Progenitor cell of endocrine pancreas (in vitro differentiated cells): ENCODE measurements at regions not wholly inside any gene's neighbourhood (a gene's known extent, or its start where the extent isn't known, plus 50 kb on each side); places are given as distances from the start of the nearest gene placed in this dataset.

ENCODE experiments used
- DNase-seq: peaks from one replicate; pipeline ENCODE4 v3.0.0; 2021; ENCODE audit warnings: low spot score; ENCODE audit not compliant: unreplicated experiment
- H3K27ac Mint-ChIP-seq: 2 replicates; pipeline ENCODE4 v1.8.0; 2021; ENCODE audit warnings: mild to moderate bottlenecking, moderate library complexity, mixed read lengths
- H3K27me3 Mint-ChIP-seq: 2 replicates; pipeline ENCODE4 v1.8.0; 2021; ENCODE audit warnings: mixed read lengths
- H3K36me3 Mint-ChIP-seq: 2 replicates; pipeline ENCODE4 v1.8.0; 2022; ENCODE audit warnings: mixed read lengths; ENCODE audit not compliant: insufficient read depth
- H3K4me1 Mint-ChIP-seq: 2 replicates; pipeline ENCODE4 v1.8.0; 2021; ENCODE audit warnings: low read depth, mixed read lengths
- H3K4me3 Mint-ChIP-seq: 2 replicates; pipeline ENCODE4 v1.8.0; 2021; ENCODE audit warnings: low read depth, mild to moderate bottlenecking, moderate library complexity, mixed read lengths
- H3K9me3 Mint-ChIP-seq: 2 replicates; pipeline ENCODE4 v1.8.0; 2021; ENCODE audit warnings: low read depth, mixed read lengths
- CTCF ChIP-seq: fragments of 200-600 bp; sonication (generic); IDR thresholded peaks from one replicate; pipeline ENCODE4 v1.5.0; 2021; ENCODE audit warnings: antibody characterized with exemption, mild to moderate bottlenecking; ENCODE audit not compliant: unreplicated experiment

DNA sequence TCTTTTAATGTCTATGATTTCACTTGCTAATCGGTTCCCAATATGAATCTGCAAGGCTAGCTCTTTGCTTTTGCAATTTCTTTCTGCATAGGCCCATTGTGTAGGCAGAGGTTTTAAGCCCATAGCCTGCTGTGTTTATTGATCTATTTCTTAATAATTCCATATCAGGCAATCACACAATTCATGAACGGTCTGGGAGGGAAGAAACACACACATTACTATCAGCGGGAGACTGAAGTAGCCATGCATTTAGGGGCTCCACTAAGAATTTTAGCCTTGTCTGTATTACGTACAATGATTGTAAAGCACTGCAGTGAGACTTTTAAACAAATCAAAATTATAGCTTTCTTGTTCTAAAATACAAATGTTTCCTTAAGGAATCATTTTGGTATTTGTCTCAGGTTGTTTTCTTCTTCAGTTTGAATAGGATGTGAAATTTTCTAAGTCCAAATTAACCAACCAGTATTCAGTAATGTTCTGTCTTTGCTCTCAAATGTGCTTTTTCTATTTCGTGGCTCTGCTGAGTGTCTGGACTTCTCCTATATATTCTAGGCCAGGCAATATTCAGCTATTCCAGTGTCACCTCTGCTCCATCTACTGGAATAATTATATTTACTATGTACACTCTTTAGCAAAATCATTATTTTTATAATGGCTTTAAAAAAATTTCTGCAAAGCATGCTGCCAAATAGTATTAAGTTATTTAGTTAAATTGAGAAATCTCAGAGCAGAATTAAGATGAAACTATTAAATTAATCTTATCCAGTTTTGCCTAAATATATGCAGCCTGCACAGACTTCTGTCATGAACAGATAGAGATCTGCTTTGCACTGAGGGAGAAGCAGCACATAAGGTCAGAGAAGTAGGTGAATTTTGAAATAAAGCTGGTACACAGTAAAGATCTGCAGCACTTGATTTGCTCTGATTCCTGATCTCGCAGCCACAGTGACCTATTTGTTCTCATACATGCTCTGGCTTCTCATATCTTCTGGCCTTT is 103.0 kb upstream of the NAALADL2 start:
- Mint-ChIP-seq H3K4me1 (no peaks in the 10 kb centered on the region), H3K27ac (no peak overlapping the region), H3K27me3 (no peaks in the 10 kb centered on the region), H3K36me3 (peaks cover 1% of the 10 kb centered on the region), H3K9me3 (no peaks in the 10 kb centered on the region), H3K4me3 (no peak overlapping the region)
- no peak for TF ChIP-seq CTCF
- no peak for DNase-seq

DNA sequence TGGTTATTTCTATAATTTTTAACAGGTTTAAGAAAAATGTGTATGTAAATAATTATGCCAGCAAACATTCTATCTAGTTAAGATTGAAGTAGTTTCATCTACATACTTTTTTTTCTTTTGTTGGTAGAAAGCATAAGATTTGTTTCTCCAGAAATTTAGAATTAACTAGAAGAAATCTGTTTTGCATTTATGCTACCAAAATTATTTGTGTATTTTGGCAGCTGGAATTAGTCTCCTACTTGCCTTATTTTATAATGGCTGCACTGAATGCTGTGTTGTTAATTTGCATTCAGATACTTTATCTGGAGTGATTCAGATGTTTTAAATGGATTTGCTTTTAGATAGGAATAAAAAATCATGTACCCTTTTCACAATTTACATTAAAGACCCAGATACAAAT is 100.2 kb upstream of the NAALADL2 start:
- Mint-ChIP-seq H3K36me3 (peaks cover 1% of the 10 kb centered on the region), H3K4me3 (no peak overlapping the region), H3K9me3 (no peaks in the 10 kb centered on the region), H3K4me1 (no peaks in the 10 kb centered on the region), H3K27me3 (no peaks in the 10 kb centered on the region), H3K27ac (no peak overlapping the region)
- TF ChIP-seq CTCF: no peak
- DNase-seq: no peak

DNA sequence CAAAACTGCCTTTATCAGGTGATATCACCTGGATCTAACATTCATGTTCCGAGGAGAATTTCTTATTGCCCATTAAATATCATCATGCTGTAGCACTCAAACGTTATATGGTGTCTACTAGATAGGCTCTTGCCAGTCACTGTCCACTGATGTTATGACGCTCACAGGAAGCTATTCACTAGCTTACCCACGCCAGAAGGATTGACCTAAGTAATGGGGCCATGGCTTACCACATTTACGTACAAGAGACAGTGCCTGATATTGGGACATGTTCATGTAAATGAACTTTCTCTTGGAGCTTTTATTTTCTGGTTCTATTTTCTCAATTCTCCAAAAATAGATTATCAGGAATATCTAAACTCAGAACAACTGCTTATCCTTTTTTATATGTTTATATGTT is 91.7 kb upstream of the NAALADL2 start:
- TF ChIP-seq CTCF: no peak
- Mint-ChIP-seq H3K4me1 (no peaks in the 10 kb centered on the region), H3K36me3 (no peaks in the 10 kb centered on the region), H3K9me3 (no peaks in the 10 kb centered on the region), H3K27me3 (no peaks in the 10 kb centered on the region), H3K27ac (no peak overlapping the region), H3K4me3 (no peak overlapping the region)
- no peak for DNase-seq

DNA sequence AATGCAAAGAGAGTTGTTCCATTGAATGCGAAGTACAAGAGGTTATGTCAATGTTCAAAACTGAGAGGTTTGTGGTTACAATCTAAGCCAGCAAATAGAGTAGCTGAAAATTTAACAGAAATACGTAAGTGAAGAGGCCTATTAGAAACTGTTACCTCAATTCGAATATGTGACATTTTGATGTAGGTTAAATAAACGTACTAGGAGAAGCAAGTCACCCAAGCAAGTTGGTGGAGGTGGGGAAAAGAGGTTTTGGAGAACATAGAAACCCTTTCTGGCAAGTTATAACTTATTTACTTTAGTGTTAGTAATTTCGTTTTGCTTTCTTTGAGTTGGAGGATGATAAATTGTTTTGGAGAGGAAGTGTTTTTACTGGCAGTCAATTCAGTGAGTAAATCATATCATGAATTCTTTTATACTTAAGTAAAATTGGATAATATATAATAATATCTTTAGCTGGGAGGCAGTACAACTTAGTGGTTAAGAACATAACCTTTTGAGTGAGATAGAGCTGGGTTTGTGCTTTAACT is 91.2 kb upstream of the NAALADL2 start:
- Mint-ChIP-seq H3K27ac (no peak overlapping the region), H3K36me3 (no peaks in the 10 kb centered on the region), H3K9me3 (no peaks in the 10 kb centered on the region), H3K4me3 (no peak overlapping the region), H3K27me3 (no peaks in the 10 kb centered on the region), H3K4me1 (no peaks in the 10 kb centered on the region)
- no peak for DNase-seq
- no peak for TF ChIP-seq CTCF

- Mint-ChIP-seq H3K4me3 (no peak overlapping the region), H3K9me3 (no peaks in the 10 kb centered on the region), H3K27me3 (no peaks in the 10 kb centered on the region), H3K4me1 (no peaks in the 10 kb centered on the region), H3K36me3 (no peaks in the 10 kb centered on the region), H3K27ac (no peak overlapping the region)
- DNase-seq: no peak
- no peak for TF ChIP-seq CTCF
Measured at GRCh38 chr3:174769171-174769570, 90.0 kb upstream of the NAALADL2 start.
